ENCODE measurements at regions not wholly inside any gene's neighbourhood (a gene's known extent, or its start where the extent isn't known, plus 50 kb on each side); places are given as distances from the start of the nearest gene placed in this dataset.

DNA sequence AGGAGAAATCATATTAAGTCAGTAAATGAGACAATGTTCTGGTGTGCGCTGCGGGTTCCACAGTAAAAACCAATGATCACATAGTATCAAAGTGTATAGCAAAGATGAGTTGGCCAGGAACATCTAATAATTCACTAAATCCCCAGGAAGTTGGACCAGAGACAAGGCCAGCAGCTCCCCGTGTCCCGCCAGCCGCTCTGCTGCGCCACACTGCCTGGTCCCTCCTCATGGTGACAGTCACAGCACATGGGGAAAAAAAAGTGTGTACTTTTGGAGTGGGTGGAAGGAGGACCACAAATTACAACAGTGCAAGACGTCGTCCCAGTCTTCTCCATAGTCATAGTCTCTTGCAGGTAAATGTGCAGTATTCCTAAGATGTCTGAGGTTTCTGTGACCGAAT is 239.0 kb upstream of the RNF32 start:
- 89% methylated on average over 9 of the region's 9 CpGs for WGBS (ENCODE audit: low lambda C conversion rate, missing lambda C conversion rate)
- Histone ChIP-seq H3K9me3 (ENCODE audit: low read depth) (no peaks in the 10 kb centered on the region), H3K79me2 (no peaks in the 10 kb centered on the region), H3K9me2 (replicated peaks; ENCODE audit: insufficient read depth) (no peaks in the 10 kb centered on the region), H2AFZ (no peak overlapping the region), H3K27me3 (no peaks in the 10 kb centered on the region), H3K4me1 (ENCODE audit: insufficient read depth) (no peaks in the 10 kb centered on the region), H3K27ac (no peak overlapping the region), H4K20me1 (ENCODE audit: insufficient read depth, poor library complexity, severe bottlenecking) (no peaks in the 10 kb centered on the region), H3K36me3 (replicated peaks; ENCODE audit: insufficient read depth, low read depth) (no peaks in the 10 kb centered on the region), H3K4me3 (no peak overlapping the region), H3K4me2 (no peak overlapping the region)
- TF ChIP-seq, protein P1, sequence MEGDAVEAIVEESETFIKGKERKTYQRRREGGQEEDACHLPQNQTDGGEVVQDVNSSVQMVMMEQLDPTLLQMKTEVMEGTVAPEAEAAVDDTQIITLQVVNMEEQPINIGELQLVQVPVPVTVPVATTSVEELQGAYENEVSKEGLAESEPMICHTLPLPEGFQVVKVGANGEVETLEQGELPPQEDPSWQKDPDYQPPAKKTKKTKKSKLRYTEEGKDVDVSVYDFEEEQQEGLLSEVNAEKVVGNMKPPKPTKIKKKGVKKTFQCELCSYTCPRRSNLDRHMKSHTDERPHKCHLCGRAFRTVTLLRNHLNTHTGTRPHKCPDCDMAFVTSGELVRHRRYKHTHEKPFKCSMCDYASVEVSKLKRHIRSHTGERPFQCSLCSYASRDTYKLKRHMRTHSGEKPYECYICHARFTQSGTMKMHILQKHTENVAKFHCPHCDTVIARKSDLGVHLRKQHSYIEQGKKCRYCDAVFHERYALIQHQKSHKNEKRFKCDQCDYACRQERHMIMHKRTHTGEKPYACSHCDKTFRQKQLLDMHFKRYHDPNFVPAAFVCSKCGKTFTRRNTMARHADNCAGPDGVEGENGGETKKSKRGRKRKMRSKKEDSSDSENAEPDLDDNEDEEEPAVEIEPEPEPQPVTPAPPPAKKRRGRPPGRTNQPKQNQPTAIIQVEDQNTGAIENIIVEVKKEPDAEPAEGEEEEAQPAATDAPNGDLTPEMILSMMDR (IDR thresholded peaks at IDR 0.05; ENCODE audit: poor library complexity): no peak
- DNase-seq (ENCODE audit: low spot score): no peak

DNA sequence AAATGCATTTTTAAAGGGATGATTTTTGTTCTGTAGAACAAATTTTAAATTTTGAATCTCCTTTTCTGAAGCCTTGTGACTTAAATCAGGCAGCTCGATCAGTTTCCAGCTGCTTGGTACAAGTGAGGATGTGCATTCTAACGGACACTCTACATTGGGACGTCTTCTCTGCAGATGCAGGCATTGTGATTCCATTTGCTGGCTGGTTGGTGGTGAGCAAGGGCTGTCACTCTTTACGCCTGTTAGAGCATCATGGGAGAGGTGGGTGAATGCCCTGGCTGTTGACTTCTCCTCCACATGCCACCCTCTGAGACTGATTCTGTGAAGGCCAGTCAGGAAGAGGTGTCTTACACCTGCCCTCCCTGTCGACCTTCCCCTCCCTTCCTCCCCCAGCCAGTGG is 240.5 kb upstream of the RNF32 start:
- H3K4me3 ChIP-seq: no peak overlapping the region
- no peak overlapping the region for H2AFZ ChIP-seq
- no peaks in the 10 kb centered on the region for H4K20me1 ChIP-seq (ENCODE audit: insufficient read depth, poor library complexity, severe bottlenecking)
- H3K79me2 ChIP-seq: no peaks in the 10 kb centered on the region
- H3K36me3 ChIP-seq (replicated peaks; ENCODE audit: insufficient read depth, low read depth): no peaks in the 10 kb centered on the region
- H3K4me2 ChIP-seq: no peak overlapping the region
- 75% methylated on average over 5 of the region's 5 CpGs for WGBS (ENCODE audit: low lambda C conversion rate, missing lambda C conversion rate)
- no peak for DNase-seq (ENCODE audit: low spot score)
- H3K27ac ChIP-seq: no peak overlapping the region
- H3K9me3 ChIP-seq (ENCODE audit: low read depth): no peaks in the 10 kb centered on the region
- H3K27me3 ChIP-seq: no peaks in the 10 kb centered on the region
- H3K9me2 ChIP-seq (replicated peaks; ENCODE audit: insufficient read depth): no peaks in the 10 kb centered on the region
- no peaks in the 10 kb centered on the region for H3K4me1 ChIP-seq (ENCODE audit: insufficient read depth)
- TF ChIP-seq, protein P1 (IDR thresholded peaks at IDR 0.05; ENCODE audit: poor library complexity): no peak
- TF ChIP-seq EZH2 (IDR thresholded peaks at IDR 0.05; ENCODE audit: borderline replicate concordance): no peak

DNA sequence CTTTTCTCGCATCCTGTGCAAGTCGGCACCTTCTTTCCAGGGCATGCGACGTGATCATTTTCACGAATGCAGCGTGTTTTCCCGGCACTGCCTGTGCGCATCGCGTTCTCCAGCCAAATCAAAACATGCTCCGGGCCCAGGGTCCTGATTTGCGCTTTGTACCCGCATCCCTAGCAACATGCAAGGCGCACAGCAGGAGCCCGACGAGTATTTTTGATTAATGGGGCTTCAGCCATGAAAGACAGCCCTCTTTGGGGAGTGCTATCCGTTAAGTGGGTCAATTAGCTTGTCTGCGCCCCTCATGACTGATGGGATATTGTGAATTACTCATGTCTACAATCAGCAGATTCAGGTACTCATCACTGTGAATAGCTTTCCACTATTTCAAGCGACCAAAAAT is 243.3 kb upstream of the RNF32 start:
- H3K27ac ChIP-seq: no peak overlapping the region

More for the DNA sequence above, 243.3 kb upstream of the RNF32 start:
- no peaks in the 10 kb centered on the region for H3K27me3 ChIP-seq
- no peaks in the 10 kb centered on the region for H3K9me2 ChIP-seq (replicated peaks; ENCODE audit: insufficient read depth)
- H2AFZ ChIP-seq: no peak overlapping the region
- no peak for DNase-seq (ENCODE audit: low spot score)
- 93% methylated on average over 19 of the region's 19 CpGs for WGBS (ENCODE audit: low lambda C conversion rate, missing lambda C conversion rate)
- TF ChIP-seq EZH2 (IDR thresholded peaks at IDR 0.05; ENCODE audit: borderline replicate concordance): no peak
- TF ChIP-seq, protein P1 (IDR thresholded peaks at IDR 0.05; ENCODE audit: poor library complexity): no peak
- no peak for TF ChIP-seq EZH2phosphoT487 (IDR thresholded peaks at IDR 0.05; ENCODE audit: low read depth, severe bottlenecking, unreplicated experiment)
- no peak overlapping the region for H3K4me3 ChIP-seq
- no peaks in the 10 kb centered on the region for H3K79me2 ChIP-seq
- no peaks in the 10 kb centered on the region for H4K20me1 ChIP-seq (ENCODE audit: insufficient read depth, poor library complexity, severe bottlenecking)
- H3K36me3 ChIP-seq (replicated peaks; ENCODE audit: insufficient read depth, low read depth): no peaks in the 10 kb centered on the region
- H3K4me2 ChIP-seq: no peak overlapping the region
- no peaks in the 10 kb centered on the region for H3K4me1 ChIP-seq (ENCODE audit: insufficient read depth)
- no peaks in the 10 kb centered on the region for H3K9me3 ChIP-seq (ENCODE audit: low read depth)

Data from hepatocyte (in vitro differentiated cells).